HCT116 (cell line): ENCODE measurements at regions not wholly inside any gene's neighbourhood (a gene's known extent, or its start where the extent isn't known, plus 50 kb on each side); places are given as distances from the start of the nearest gene placed in this dataset.

Experiments used
- ATAC-seq: fragments of 200-7000 bp; cut with Tn5 transposase; 2 replicates; pipeline ENCODE4 v1.9.1; 2020; ENCODE audit warnings: mild to moderate bottlenecking, moderate library complexity
- BruUV-seq: library from RNA; stranded (reverse); fragments of 400-500 nt; replicated peaks from 2 replicates; lab custom pipeline; 2021; lab: Mats Ljungman, UMichigan
- CTCF ChIA-PET: fragments of 300-600 bp; sonication (Branson Sonifier 250); formaldehyde crosslinking; loops from one replicate; lab custom pipeline; 2021; ENCODE audit warnings: antibody characterized with exemption; lab: Charles Lee
- POLR2A ChIA-PET: fragments of 300-600, 350-600 bp; sonication (Branson Sonifier 250); formaldehyde crosslinking; loops from one replicate; lab custom pipeline; 2021; ENCODE audit warnings: antibody characterized with exemption; lab: Charles Lee
- RAD21 ChIA-PET, 2 experiments: fragments of 300-600 bp; sonication (Branson Sonifier 250); formaldehyde crosslinking; loops; one replicate each; lab custom pipeline; 2023; ENCODE audit warnings: low total read pairs in 2 of 2; ENCODE audit not compliant: uncharacterized antibody in 2 of 2, unreplicated experiment in 2 of 2, low non-redundant PET in 1 of 2; lab: Charles Lee
- DNase-seq: peaks from one replicate; pipeline ENCODE4 v3.0.0-alpha.2; 2010; ENCODE audit warnings: low read depth, low spot score
- H2AFZ ChIP-seq: fragments of 200-600 bp; shearing (Covaris generic), sonication (generic); 2 replicates; pipeline ENCODE4 v1.6.1; 2017; ENCODE audit warnings: low read depth, mixed run types, mixed read lengths, antibody characterized with exemption, low read length; ENCODE audit not compliant: poor library complexity, severe bottlenecking
- H3K27ac ChIP-seq: 2 replicates; pipeline ENCODE4 v1.5.1; 2012; ENCODE audit warnings: low read depth, low read length
- H3K27me3 ChIP-seq: fragments of 200-600 bp; sonication (generic); 2 replicates; pipeline ENCODE4 v1.6.1; 2016; ENCODE audit warnings: mixed run types, low read length, mixed read lengths; ENCODE audit not compliant: insufficient read depth
- H3K36me3 ChIP-seq, 2 experiments: fragments of 200-500 bp in 1 of 2; fragments of 200-600 bp in 1 of 2; sonication (Bioruptor generic) in 1 of 2; sonication (generic) in 1 of 2; 2 replicates each; pipeline versions ENCODE4 v1.5.1 to v1.6.1; 2014 to 2016; ENCODE audit warnings: low read length in 2 of 2, inconsistent platforms in 1 of 2, mixed read lengths in 1 of 2, mixed run types in 1 of 2; ENCODE audit not compliant: insufficient read depth in 2 of 2, control insufficient read depth in 1 of 2
- H3K4me1 ChIP-seq, 2 experiments: fragments of 200-600 bp in 1 of 2; sonication (generic) in 1 of 2; 2 replicates each; pipeline versions ENCODE4 v1.5.1 to v1.6.1; 2012 to 2017; ENCODE audit warnings: low read length in 2 of 2, inconsistent platforms in 1 of 2, mild to moderate bottlenecking in 1 of 2, mixed read lengths in 1 of 2, mixed run types in 1 of 2, moderate library complexity in 1 of 2; ENCODE audit not compliant: insufficient read depth in 2 of 2, control insufficient read depth in 1 of 2
- H3K4me2 ChIP-seq: fragments of 200-600 bp; sonication (generic); 2 replicates; pipeline ENCODE4 v1.6.1; 2017; ENCODE audit warnings: mixed run types, low read length, mixed read lengths
- H3K4me3 ChIP-seq, 2 experiments: fragments of 200-600 bp in 1 of 2; sonication (generic) in 1 of 2; replicated peaks in 1 of 2; 2 replicates each; pipeline ENCODE4 v1.5.1; 2011 to 2016; ENCODE audit warnings: low read length in 2 of 2, control low read depth in 1 of 2, low read depth in 1 of 2, mild to moderate bottlenecking in 1 of 2, mixed read lengths in 1 of 2, mixed run types in 1 of 2
- H3K79me2 ChIP-seq: fragments of 200-600 bp; sonication (generic); 2 replicates; pipeline ENCODE4 v1.6.1; 2017; ENCODE audit warnings: mild to moderate bottlenecking, mixed run types, low read length, moderate library complexity, mixed read lengths; ENCODE audit not compliant: insufficient read depth
- H3K9ac ChIP-seq: fragments of 200-600 bp; sonication (generic); 2 replicates; pipeline ENCODE4 v1.6.1; 2016; ENCODE audit warnings: low read length, mixed read lengths
- H3K9me2 ChIP-seq: fragments of 200-600 bp; sonication (generic), shearing (Covaris generic); 2 replicates; pipeline ENCODE4 v1.6.1; 2017; ENCODE audit warnings: mixed run types, mild to moderate bottlenecking, moderate library complexity; ENCODE audit not compliant: insufficient read depth
- H3K9me3 ChIP-seq, 2 experiments: fragments of 200-500 bp in 1 of 2; fragments of 200-600 bp in 1 of 2; sonication (Bioruptor generic) in 1 of 2; sonication (generic) in 1 of 2; 2 replicates each; pipeline ENCODE4 v1.6.1; 2014 to 2017; ENCODE audit warnings: low read length in 2 of 2, mixed read lengths in 2 of 2, inconsistent platforms in 1 of 2, low read depth in 1 of 2, mild to moderate bottlenecking in 1 of 2, mixed run types in 1 of 2, moderate library complexity in 1 of 2; ENCODE audit not compliant: control insufficient read depth in 1 of 2, insufficient read depth in 1 of 2
- H4K20me1 ChIP-seq: fragments of 200-600 bp; sonication (generic), shearing (Covaris generic); 2 replicates; pipeline ENCODE4 v1.6.1; 2017; ENCODE audit warnings: mixed run types, mild to moderate bottlenecking, moderate library complexity; ENCODE audit not compliant: insufficient read depth
- CEBPB ChIP-seq: IDR thresholded peaks from 2 replicates; pipeline ENCODE4 v1.6.1; 2012; ENCODE audit warnings: low read depth
- EZH2phosphoT487 ChIP-seq: fragments of 200-600 bp; IDR thresholded peaks from 2 replicates; pipeline ENCODE4 v1.6.1; 2018; ENCODE audit warnings: antibody characterized with exemption, borderline replicate concordance
- JUND ChIP-seq: IDR thresholded peaks from 2 replicates; pipeline ENCODE4 v1.6.1; 2012
- MAX ChIP-seq: IDR thresholded peaks from 2 replicates; pipeline ENCODE4 v1.6.1; 2012
- RAD21 ChIP-seq: IDR thresholded peaks from 2 replicates; pipeline ENCODE4 v1.6.1; 2012; ENCODE audit warnings: low read depth, mild to moderate bottlenecking
- SP1 ChIP-seq: IDR thresholded peaks from 2 replicates; pipeline ENCODE4 v1.6.1; 2012; ENCODE audit warnings: low read depth
- TCF7L2 ChIP-seq: IDR thresholded peaks from 2 replicates; pipeline ENCODE4 v1.7.0; 2011; ENCODE audit warnings: borderline replicate concordance, inconsistent platforms; ENCODE audit not compliant: insufficient read depth, insufficient read length; ENCODE audit errors: extremely low read depth
- ZFX ChIP-seq: fragments of 450-650 bp; IDR thresholded peaks from 2 replicates; pipeline ENCODE4 v1.6.1; 2017
- intact Hi-C: fragments of 100-400 bp; cut with micrococcal nuclease; formaldehyde crosslinking; loops from 2 replicates; pipeline ENCODE4 v1.10.0; 2022

- ChIA-PET POLR2A (no interaction called here), RAD21 (no interaction called here), CTCF (no interaction called here)
- Histone ChIP-seq H4K20me1 (no peaks in the 10 kb centered on the region), H3K9ac (no peak overlapping the region), H3K36me3 (no peaks in the 10 kb centered on the region), H3K27ac (no peak overlapping the region), H2AFZ (no peak overlapping the region), H3K9me2 (no peaks in the 10 kb centered on the region), H3K79me2 (no peaks in the 10 kb centered on the region), H3K4me2 (no peak overlapping the region), H3K27me3 (peaks cover 74% of the 10 kb centered on the region), H3K4me3 (no peak overlapping the region), H3K4me1 (no peaks in the 10 kb centered on the region), H3K9me3 (no peaks in the 10 kb centered on the region)
- TF ChIP-seq SP1 (no peak), EZH2phosphoT487 (no peak), ZFX (no peak), CEBPB (no peak), RAD21 (no peak)
- intact Hi-C loops, result no loop called here
- no TSS peak for BruUV-seq
- ATAC-seq (no peak), DNase-seq (no peak)
Observed at GRCh38 chr22:27063841-27064240, 406.5 kb downstream of the MIAT start.

GRCh38 chr22:27064386-27064785 lies 407.0 kb downstream of the MIAT start:
- ATAC-seq (no peak), DNase-seq (no peak)
- Histone ChIP-seq H3K4me3 (no peak overlapping the region), H3K9me3 (no peaks in the 10 kb centered on the region), H3K9me2 (no peaks in the 10 kb centered on the region), H3K4me2 (no peak overlapping the region), H4K20me1 (no peaks in the 10 kb centered on the region), H3K27me3 (peaks cover 78% of the 10 kb centered on the region), H3K4me1 (no peaks in the 10 kb centered on the region), H3K9ac (no peak overlapping the region), H2AFZ (no peak overlapping the region), H3K36me3 (no peaks in the 10 kb centered on the region), H3K79me2 (no peaks in the 10 kb centered on the region), H3K27ac (no peak overlapping the region)
- ChIA-PET POLR2A (no interaction called here), CTCF (no interaction called here), RAD21 (no interaction called here)
- intact Hi-C loops, result no loop called here
- no TSS peak for BruUV-seq
- TF ChIP-seq ZFX (no peak), JUND (no peak), MAX (no peak), CEBPB (no peak), TCF7L2 (no peak)
